Ascending aorta (tissue), 2 donors: ENCODE measurements at regions not wholly inside any gene's neighbourhood (a gene's known extent, or its start where the extent isn't known, plus 50 kb on each side); places are given as distances from the start of the nearest gene placed in this dataset.
"Not testable (repeated sequence)": the region's sequence is repeated elsewhere in the genome, so short reads cannot be mapped to it uniquely, and the experiment has no call there.

Experiments used
- DNase-seq, 2 donors: peaks; one replicate each; pipeline ENCODE4 v3.0.0-alpha.2; 2019; ENCODE audit warnings: low spot score in 2 of 2
- H3K27ac ChIP-seq, 2 donors: fragments of 200-600 bp; sonication (generic); one replicate each; pipeline ENCODE4 v1.5.1; 2016 to 2017; ENCODE audit warnings: mild to moderate bottlenecking in 1 of 2
- H3K27me3 ChIP-seq: fragments of 200-600 bp; sonication (generic); one replicate; pipeline ENCODE4 v1.5.1; 2017
- H3K36me3 ChIP-seq, 2 donors: fragments of 200-600 bp; sonication (generic); one replicate each; pipeline ENCODE4 v1.5.1; 2016
- H3K4me1 ChIP-seq, 2 donors: fragments of 200-600 bp; sonication (generic); one replicate each; pipeline ENCODE4 v1.5.1; 2016 to 2017; ENCODE audit warnings: mild to moderate bottlenecking in 1 of 2
- H3K4me3 ChIP-seq, 2 donors: fragments of 200-600 bp; sonication (generic); one replicate each; pipeline ENCODE4 v1.5.1; 2016 to 2017; ENCODE audit warnings: mild to moderate bottlenecking in 1 of 2
- H3K9me3 ChIP-seq, 2 donors: fragments of 200-600 bp; sonication (generic); one replicate each; pipeline ENCODE4 v1.5.1; 2016
- CTCF ChIP-seq, 3 experiments: fragments of 200-600 bp in 2 of 3; fragments of 450-650 bp in 1 of 3; sonication (generic) in 2 of 3; IDR thresholded peaks; one replicate each; pipeline ENCODE4 v1.5.1; 2016 to 2019; ENCODE audit warnings: antibody characterized with exemption in 3 of 3, mild to moderate bottlenecking in 1 of 3, moderate library complexity in 1 of 3
- intact Hi-C: fragments of 100-400 bp; cut with DNase I; formaldehyde crosslinking; loops from one replicate; pipeline ENCODE4 v1.15.1; 2023

DNA sequence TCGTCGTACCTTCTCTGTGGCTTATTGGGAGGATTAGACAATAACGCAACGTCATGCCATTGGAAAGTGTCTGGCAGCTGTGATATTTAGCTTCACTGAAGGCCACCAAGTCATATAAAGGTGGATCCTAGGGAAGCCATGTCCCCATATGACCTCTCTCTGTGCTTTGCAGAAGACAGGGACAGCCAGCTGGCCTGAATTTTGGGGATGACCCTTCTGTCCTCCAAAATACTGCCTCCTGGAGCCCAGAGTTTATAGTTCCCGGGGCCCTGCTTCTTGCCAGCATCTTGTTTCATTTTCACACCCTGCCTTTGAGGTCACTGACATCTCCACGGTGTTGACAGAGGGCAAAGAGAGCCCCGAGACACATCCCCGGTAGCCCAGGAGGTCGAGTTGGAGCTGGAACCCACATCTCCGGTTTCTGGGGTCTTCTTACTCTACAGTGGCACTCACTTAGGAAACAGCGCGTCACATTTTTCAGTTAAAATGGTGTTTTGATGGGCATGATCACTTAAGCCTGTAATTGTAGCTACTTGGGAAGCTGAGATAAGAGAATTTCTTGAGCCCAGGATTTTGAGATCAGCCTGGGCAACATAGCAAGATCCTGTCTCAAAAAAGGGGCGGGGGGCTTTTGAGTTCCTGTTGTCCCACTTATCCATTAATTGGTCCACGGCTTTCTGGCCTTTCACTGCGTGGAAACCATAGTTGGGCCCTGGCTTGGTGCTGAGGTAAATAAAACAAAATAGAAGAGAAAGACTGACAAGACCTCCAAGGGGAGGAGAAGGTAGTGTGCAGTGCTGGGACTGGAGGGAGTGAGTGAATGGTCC lies 101.1 kb downstream of the DDX1 start:
- H3K4me3 ChIP-seq: no peak overlapping the region
- intact Hi-C loops: no loop called here
- H3K36me3 ChIP-seq: no peaks in the 10 kb centered on the region
- TF ChIP-seq CTCF (IDR thresholded peaks at IDR 0.05): no peak
- no peaks in the 10 kb centered on the region for H3K27me3 ChIP-seq
- no peaks in the 10 kb centered on the region for H3K9me3 ChIP-seq
- no peak for DNase-seq
- H3K4me1 ChIP-seq: no peaks in the 10 kb centered on the region
- H3K27ac ChIP-seq: no peak overlapping the region

DNA sequence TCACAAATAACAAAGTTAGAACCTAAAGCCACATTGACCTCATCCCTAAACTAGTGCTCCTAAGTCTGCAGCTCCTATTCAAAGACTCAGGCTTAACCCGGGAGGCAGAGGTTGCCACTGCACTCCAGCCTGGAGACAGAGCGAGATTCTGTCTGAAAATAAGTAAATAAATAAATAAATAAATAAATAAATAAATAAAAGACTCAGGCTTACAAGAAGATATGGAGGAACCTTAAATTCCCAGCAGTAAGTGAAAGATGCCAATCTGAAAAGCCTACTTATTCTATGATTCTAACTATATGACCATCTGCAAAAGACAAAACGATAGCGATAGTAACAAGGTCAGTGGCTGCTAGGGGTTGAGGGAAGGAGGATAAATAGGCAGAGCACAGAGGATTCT lies 101.7 kb downstream of the DDX1 start:
- TF ChIP-seq CTCF (IDR thresholded peaks at IDR 0.05): no peak
- no peaks in the 10 kb centered on the region for H3K9me3 ChIP-seq
- H3K27ac ChIP-seq: no peak overlapping the region
- no peaks in the 10 kb centered on the region for H3K36me3 ChIP-seq
- intact Hi-C loops: no loop called here
- H3K4me1 ChIP-seq: no peaks in the 10 kb centered on the region
- no peak overlapping the region for H3K4me3 ChIP-seq
- DNase-seq: no peak
- no peaks in the 10 kb centered on the region for H3K27me3 ChIP-seq

- DNase-seq: no peak
- H3K27me3 ChIP-seq: no peaks in the 10 kb centered on the region
- TF ChIP-seq CTCF (IDR thresholded peaks at IDR 0.05): no peak
Measured at GRCh38 chr2:15693926-15694588, 102.4 kb downstream of the DDX1 start.

GRCh38 chr2:15694589-15694986 lies 102.9 kb downstream of the DDX1 start:
- no peaks in the 10 kb centered on the region for H3K4me1 ChIP-seq
- H3K36me3 ChIP-seq: no peaks in the 10 kb centered on the region
- TF ChIP-seq CTCF (IDR thresholded peaks at IDR 0.05): no peak
- no peak overlapping the region for H3K4me3 ChIP-seq
- no peaks in the 10 kb centered on the region for H3K9me3 ChIP-seq
- H3K27me3 ChIP-seq: no peaks in the 10 kb centered on the region
- no peak overlapping the region for H3K27ac ChIP-seq
- DNase-seq: no peak
- intact Hi-C loops: no loop called here

More at GRCh38 chr2:15693926-15694588, 102.4 kb downstream of the DDX1 start:
- Histone ChIP-seq H3K36me3 (no peaks in the 10 kb centered on the region), H3K27ac (no peak overlapping the region), H3K9me3 (no peaks in the 10 kb centered on the region), H3K4me1 (no peaks in the 10 kb centered on the region), H3K4me3 (no peak overlapping the region)
- intact Hi-C loops: no loop called here

DNA sequence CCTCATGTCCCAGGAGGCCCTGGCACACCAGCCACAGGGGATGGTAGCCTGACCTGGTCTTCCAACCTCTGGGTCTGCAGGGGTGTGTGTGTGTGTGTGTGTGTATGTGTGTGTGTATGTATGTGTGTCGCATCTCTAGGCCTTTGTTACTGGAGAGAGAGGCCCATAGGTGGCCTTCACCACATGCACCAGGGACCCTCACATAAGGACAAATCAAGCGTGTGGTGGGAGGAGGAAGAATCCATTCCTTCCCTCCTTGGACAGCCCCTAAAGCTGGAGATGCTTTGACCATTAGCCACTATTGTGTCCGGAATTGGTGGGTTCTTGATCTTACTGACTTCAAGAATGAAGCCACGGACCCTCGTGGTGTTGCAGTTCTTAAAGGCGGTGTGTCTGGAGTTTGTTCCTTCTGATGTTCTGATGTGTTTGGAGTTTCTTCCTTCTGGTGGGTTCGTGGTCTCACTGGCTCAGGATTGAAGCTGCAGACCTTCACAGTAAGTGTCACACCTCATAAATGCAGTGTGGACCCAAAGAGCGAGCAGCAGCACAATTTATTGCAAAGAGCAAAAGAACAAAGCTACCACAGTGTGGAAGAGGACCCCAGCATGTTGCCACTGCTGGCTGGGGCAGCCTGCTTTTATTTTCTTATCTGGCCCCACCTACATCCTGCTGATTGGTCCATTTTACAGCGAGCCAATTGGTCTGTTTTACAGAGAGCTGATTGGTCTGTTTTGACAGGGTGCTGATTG lies 104.1 kb downstream of the DDX1 start:
- Histone ChIP-seq H3K9me3 (no peaks in the 10 kb centered on the region), H3K27ac (no peak overlapping the region), H3K27me3 (no peaks in the 10 kb centered on the region), H3K4me1 (no peaks in the 10 kb centered on the region), H3K36me3 (no peaks in the 10 kb centered on the region), H3K4me3 (no peak overlapping the region)
- no peak for TF ChIP-seq CTCF (IDR thresholded peaks at IDR 0.05)
- intact Hi-C loops: no loop called here
- no peak for DNase-seq

- H3K9me3 ChIP-seq, H3K4me1 ChIP-seq, intact Hi-C loops, H3K36me3 ChIP-seq, H3K27me3 ChIP-seq, H3K4me3 ChIP-seq, DNase-seq, H3K27ac ChIP-seq: not testable (repeated sequence)
Measured at GRCh38 chr2:15696606-15697170, 105.0 kb downstream of the DDX1 start.
